Fibroblast of the aortic adventitia (primary cell): ENCODE measurements at regions not wholly inside any gene's neighbourhood (a gene's known extent, or its start where the extent isn't known, plus 50 kb on each side); places are given as distances from the start of the nearest gene placed in this dataset.

Source experiments
- DNase-seq: peaks from one replicate; pipeline ENCODE4 v3.0.0-alpha.2; 2010; ENCODE audit warnings: low read depth
- H3K4me3 ChIP-seq: 2 replicates; pipeline ENCODE4 v1.5.1; 2011; ENCODE audit warnings: low read depth, mild to moderate bottlenecking, control low read depth, low read length, moderate library complexity
- CTCF ChIP-seq: IDR thresholded peaks from 2 replicates; pipeline ENCODE4 v1.5.1; 2011; ENCODE audit warnings: mild to moderate bottlenecking, low read length, control low read depth, inconsistent platforms; ENCODE audit not compliant: insufficient read depth

GRCh38 chr12:76611533-76611932, 52.0 kb upstream of the OSBPL8 start:
- no peak overlapping the region for H3K4me3 ChIP-seq
- DNase-seq = peak; percentile 83
- TF ChIP-seq CTCF = no peak

- H3K4me3 ChIP-seq = no peak overlapping the region
- DNase-seq = peak; percentile 37
- TF ChIP-seq CTCF = no peak
These were observed 54.8 kb upstream of the OSBPL8 start for GRCh38 chr12:76614364-76614763.

- H3K4me3 ChIP-seq = no peak overlapping the region
- no peak for DNase-seq
- no peak for TF ChIP-seq CTCF
These were observed 58.5 kb upstream of the OSBPL8 start for GRCh38 chr12:76618031-76618430.

GRCh38 chr12:76621582-76622024, 62.0 kb upstream of the OSBPL8 start:
- peak; percentile 87 for TF ChIP-seq CTCF
- DNase-seq = peak; percentile 82
- no peak overlapping the region for H3K4me3 ChIP-seq

- H3K4me3 ChIP-seq = no peak overlapping the region
- TF ChIP-seq CTCF = no peak
- DNase-seq = no peak
These were observed 62.8 kb upstream of the OSBPL8 start for GRCh38 chr12:76622351-76622750.

GRCh38 chr12:76622915-76623314, 63.3 kb upstream of the OSBPL8 start:
- TF ChIP-seq CTCF = no peak
- H3K4me3 ChIP-seq = no peak overlapping the region
- DNase-seq = no peak

- H3K4me3 ChIP-seq = no peak overlapping the region
- peak; percentile 31 for DNase-seq
- no peak for TF ChIP-seq CTCF
These were observed 64.4 kb upstream of the OSBPL8 start for GRCh38 chr12:76623931-76624330.
